ENCODE measurements at regions not wholly inside any gene's neighbourhood (a gene's known extent, or its start where the extent isn't known, plus 50 kb on each side); places are given as distances from the start of the nearest gene placed in this dataset.
"Not testable (repeated sequence)": the region's sequence is repeated elsewhere in the genome, so short reads cannot be mapped to it uniquely, and the experiment has no call there.

- no peak for DNase-seq
These were observed 161.4 kb upstream of the KCNG1 start for GRCh38 chr20:51184289-51184688.

DNA sequence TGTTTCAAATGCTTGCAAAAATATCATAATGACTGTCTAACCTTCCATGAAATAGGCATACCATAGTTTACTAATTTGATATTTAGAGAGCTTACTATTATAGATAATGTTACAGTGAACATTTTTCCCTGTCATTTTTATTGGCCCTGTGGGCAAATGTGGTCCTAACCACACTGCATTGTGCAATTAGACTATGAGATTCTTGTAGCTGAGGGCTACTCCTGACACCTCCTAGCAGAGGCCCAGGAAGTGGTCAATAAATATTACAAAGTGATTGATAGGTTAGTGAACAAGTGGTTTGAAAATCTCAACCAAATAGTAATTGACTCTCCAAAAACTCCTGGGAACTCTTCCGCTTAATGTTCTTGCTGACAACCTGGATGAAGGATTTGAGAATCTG lies 160.5 kb upstream of the KCNG1 start:
- DNase-seq: no peak

- no peak for DNase-seq
These were observed 159.7 kb upstream of the KCNG1 start for GRCh38 chr20:51182571-51182970.

DNA sequence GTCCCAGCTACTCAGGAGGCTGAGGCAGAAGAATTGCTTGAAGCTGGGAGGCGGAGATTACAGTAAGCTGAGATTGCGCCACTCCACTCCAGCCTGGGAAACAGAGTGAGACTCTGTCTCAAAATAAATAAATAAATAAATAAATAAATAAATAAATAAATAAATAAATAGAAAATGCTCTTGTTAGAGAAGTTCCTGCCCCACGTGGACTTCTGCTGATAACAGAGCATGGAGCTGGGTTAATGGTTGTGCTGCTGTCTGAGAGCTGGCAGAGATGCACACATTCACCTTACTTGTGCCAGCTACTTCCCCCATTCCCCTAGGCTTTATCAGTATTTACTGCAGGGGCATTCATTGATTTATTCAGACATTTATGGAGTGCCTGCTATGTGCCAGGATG lies 155.2 kb upstream of the KCNG1 start:
- DNase-seq: no peak

GRCh38 chr20:51176876-51177275 lies 154.0 kb upstream of the KCNG1 start:
- no peak for DNase-seq

- DNase-seq: no peak
These were observed 153.5 kb upstream of the KCNG1 start for GRCh38 chr20:51176446-51176845.

GRCh38 chr20:51175724-51176123 lies 152.8 kb upstream of the KCNG1 start:
- no peak for DNase-seq

GRCh38 chr20:51175156-51175555 lies 152.2 kb upstream of the KCNG1 start:
- no peak for DNase-seq

GRCh38 chr20:51174536-51174935 lies 151.6 kb upstream of the KCNG1 start:
- DNase-seq: no peak

GRCh38 chr20:51172558-51173428 lies 149.9 kb upstream of the KCNG1 start:
- DNase-seq: no peak

GRCh38 chr20:51171141-51171540 lies 148.2 kb upstream of the KCNG1 start:
- no peak for DNase-seq

DNA sequence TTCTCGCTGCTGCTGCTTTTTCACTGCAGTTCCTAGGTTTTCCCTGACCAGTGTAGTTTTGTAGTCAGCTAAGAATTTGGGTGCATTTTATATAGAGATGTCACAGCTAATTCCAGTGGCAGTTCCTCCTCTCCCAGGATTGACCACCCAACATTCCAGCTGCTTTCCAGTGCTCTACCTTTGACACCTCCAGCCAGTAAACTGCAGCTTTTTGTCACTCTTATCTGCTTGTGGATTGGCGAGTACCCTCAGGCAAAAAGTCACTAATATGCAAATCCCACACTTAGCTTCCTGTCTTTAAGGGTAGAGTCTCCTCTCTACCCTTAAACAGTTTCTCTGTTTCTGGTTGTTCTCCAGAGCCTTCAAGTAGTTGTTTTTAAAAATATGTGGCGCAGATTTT lies 146.9 kb upstream of the KCNG1 start:
- no peak for DNase-seq

DNA sequence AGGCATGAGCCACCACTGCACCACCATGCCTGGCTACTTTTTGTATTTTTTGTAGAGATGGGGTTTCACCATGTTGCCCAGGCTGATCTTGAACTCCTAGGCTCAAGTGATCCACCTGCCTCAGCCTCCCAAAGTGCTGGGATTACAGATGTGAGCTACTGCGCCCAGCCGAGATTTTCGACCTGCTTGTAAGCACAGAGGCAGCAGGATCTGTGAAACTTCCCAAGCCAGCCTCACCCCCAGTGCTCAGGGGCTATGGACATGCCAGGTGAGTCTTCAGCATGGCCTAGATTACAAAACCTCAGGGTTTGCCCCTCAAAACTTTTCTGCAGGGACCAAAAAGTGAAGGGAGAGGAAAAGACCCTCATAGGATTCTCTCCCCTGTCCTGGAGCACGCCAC lies 145.0 kb upstream of the KCNG1 start:
- DNase-seq: not testable (repeated sequence)

GRCh38 chr20:51166489-51166888 lies 143.6 kb upstream of the KCNG1 start:
- no peak for DNase-seq

- DNase-seq: no peak
These were observed 142.2 kb upstream of the KCNG1 start for GRCh38 chr20:51165131-51165530.

DNA sequence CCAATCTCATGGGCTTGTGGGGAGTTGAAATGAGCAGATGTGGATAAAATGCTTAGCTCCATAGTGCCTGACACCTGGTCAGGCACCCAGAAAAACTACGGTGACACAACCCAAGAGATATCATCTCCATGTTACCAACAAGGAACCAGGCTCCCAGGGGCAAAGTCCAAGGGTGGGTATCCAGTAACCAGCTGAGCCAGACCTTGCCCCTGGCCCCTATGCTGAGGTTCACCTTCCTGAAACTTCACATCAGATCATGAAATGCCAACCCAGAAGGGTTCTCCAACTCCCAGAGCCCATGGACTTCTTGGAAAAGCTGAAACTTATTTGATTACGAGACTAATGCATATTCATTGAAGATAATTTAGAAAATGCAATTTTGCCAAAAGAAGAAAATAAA lies 141.8 kb upstream of the KCNG1 start:
- no peak for DNase-seq

GRCh38 chr20:51163996-51164600 lies 141.2 kb upstream of the KCNG1 start:
- no peak for DNase-seq

DNA sequence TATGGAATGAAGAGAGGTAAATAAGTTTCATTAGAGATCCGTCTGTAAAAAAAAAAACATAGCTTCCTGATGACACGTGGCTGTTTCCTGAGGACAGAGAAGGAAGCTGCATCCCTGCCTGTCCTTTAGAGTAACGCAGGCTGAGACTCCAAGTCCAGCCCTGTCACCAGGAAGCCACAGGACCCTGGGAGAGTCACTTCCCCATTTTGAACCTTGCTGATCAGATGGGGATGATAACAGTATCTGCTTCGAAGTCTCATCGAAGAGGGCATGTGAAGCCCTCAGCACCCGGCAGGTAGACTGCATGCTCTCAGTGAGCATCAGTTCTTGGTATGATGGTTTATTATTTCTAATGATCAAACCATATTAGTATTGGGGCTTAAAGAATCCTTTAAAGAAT lies 139.1 kb upstream of the KCNG1 start:
- no peak for DNase-seq

DNA sequence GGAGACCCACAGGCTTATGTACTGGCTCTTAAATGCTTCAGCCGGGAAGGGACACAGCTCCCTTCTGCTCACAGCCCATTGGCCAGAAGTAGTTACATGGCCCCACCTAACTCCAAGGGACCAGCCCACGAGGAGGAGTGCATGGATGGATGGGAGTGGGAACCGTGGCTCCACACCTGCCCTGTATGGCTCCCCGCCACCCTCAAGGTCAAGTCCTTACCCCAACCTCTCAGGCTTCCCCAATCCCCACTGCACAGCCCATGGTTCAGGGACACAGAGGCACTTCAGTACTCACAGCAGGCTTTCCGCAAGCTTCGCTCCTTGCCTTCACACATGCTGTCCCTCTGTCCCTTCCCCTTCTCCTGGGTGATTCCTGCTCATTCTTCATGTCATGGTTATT lies 137.9 kb upstream of the KCNG1 start:
- no peak for DNase-seq

- no peak for DNase-seq
These were observed 137.1 kb upstream of the KCNG1 start for GRCh38 chr20:51159981-51160380.

DNA sequence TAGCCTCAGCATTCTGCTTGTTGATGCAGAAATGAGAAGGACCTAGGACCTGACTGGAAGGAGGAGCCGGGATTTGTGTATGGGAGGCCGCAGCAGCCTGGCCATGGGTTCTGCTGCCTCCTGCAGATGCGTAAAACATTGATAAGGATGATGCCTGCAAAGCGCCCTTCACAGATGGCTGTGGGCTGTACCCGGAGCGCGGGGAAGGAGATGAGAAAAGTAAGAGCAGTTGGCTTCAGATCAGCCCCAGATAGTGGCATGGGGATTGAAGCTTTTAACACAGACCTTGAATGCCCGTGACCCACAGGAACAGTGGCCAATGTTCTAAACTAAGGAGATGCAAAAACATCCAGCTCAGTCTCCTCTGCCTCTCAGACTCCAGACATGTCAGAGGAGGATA lies 136.4 kb upstream of the KCNG1 start:
- no peak for DNase-seq

- DNase-seq: no peak
These were observed 135.3 kb upstream of the KCNG1 start for GRCh38 chr20:51158226-51158625.

GRCh38 chr20:51156041-51156982 lies 133.4 kb upstream of the KCNG1 start:
- no peak for DNase-seq
